ENCODE measurements at regions not wholly inside any gene's neighbourhood (a gene's known extent, or its start where the extent isn't known, plus 50 kb on each side); places are given as distances from the start of the nearest gene placed in this dataset.

DNA sequence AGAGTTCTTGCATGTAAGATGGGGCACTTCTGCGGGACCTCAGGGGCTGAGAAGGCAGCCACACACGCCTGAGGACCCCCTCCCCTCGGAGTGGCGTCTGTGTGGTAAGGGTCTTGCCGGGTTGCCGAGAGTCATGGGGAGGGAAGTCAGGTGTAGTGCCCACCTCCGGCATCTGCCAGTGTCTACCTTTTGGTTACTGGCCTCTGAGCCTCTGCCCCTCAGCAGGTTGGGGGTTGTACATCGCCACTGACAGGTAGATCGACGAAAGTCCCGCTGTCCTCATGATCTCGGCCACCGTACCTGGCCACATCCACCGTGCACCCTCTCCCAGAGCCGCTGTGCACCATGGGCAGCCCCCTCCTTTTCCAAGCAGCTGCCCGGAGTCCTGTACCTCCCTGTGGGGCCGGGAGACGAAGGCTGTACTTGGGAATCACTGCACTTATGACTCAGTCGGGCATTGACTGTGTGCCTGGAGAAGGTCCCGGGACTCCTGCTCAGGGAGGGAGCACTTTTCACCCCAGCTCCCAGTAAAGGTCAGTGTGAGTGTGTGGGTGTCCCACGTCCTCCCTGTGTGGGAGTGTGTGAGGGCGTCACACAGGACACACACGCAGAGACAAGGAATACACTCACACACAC lies 332.4 kb upstream of the MYT1L start:
- no peak for TF ChIP-seq CTCF (IDR thresholded peaks at IDR 0.05)
- no peak for TF ChIP-seq POLR2A (IDR thresholded peaks at IDR 0.05)
